Cardiac muscle cell (in vitro differentiated cells and primary cell): ENCODE measurements at regions not wholly inside any gene's neighbourhood (a gene's known extent, or its start where the extent isn't known, plus 50 kb on each side); places are given as distances from the start of the nearest gene placed in this dataset.

Experiments
- DNase-seq, 2 donors: peaks; one replicate each; pipeline versions ENCODE4 v3.0.0 to v3.0.0-alpha.2; 2010 to 2017; ENCODE audit warnings: low read depth in 1 of 2, low spot score in 1 of 2
- H3K27ac ChIP-seq: fragments of 200-600 bp; sonication (generic); 2 replicates; pipeline ENCODE4 v1.5.1; 2016
- H3K27me3 ChIP-seq: fragments of 200-600 bp; sonication (generic); 2 replicates; pipeline ENCODE4 v1.6.0; 2016; ENCODE audit warnings: control low read depth
- H3K36me3 ChIP-seq: fragments of 200-600 bp; sonication (generic); 2 replicates; pipeline ENCODE4 v1.5.1; 2016; ENCODE audit warnings: control low read depth
- H3K4me1 ChIP-seq: fragments of 200-600 bp; sonication (generic); 2 replicates; pipeline ENCODE4 v1.8.1; 2017; ENCODE audit warnings: low read depth, mild to moderate bottlenecking, mixed run types
- H3K4me3 ChIP-seq: fragments of 200-600 bp; sonication (generic); 2 replicates; pipeline ENCODE4 v1.5.1; 2016; ENCODE audit warnings: mild to moderate bottlenecking
- H3K9me3 ChIP-seq: fragments of 200-600 bp; sonication (generic); 2 replicates; pipeline ENCODE4 v1.5.1; 2017; ENCODE audit warnings: low read depth, mild to moderate bottlenecking, control low read depth
- CTCF ChIP-seq: IDR thresholded peaks from 2 replicates; pipeline ENCODE4 v1.5.1; 2012; ENCODE audit warnings: low read depth, mild to moderate bottlenecking, low read length

DNA sequence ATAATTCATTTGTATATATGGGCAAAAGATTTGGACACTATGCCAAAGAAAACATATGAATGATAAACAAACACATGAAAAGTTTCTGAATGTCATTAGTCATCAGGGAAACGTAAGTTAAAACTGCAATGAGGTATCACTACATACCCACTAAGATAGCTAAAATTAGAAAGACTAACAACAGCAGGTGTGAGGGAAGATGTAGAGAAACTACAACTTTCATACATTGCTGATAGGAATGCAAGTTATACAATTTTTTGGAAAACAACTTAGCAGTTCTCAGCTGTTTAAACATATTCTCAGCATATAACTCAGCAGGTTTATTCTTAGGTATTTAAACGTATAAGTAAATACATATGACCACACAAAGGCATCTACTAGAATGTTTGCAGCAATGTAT lies 563.5 kb upstream of the KLHL29 start:
- no peak overlapping the region for H3K27ac ChIP-seq
- H3K4me3 ChIP-seq = no peak overlapping the region
- H3K9me3 ChIP-seq = no peaks in the 10 kb centered on the region
- no peak for TF ChIP-seq CTCF
- H3K36me3 ChIP-seq = no peaks in the 10 kb centered on the region
- H3K4me1 ChIP-seq = no peaks in the 10 kb centered on the region
- no peaks in the 10 kb centered on the region for H3K27me3 ChIP-seq
- DNase-seq = no peak

- H3K36me3 ChIP-seq = no peaks in the 10 kb centered on the region
Measured at GRCh38 chr2:22822835-22823234, 562.1 kb upstream of the KLHL29 start.

GRCh38 chr2:22824618-22825017 lies 560.4 kb upstream of the KLHL29 start:
- Histone ChIP-seq H3K4me3 (no peak overlapping the region), H3K9me3 (no peaks in the 10 kb centered on the region), H3K27me3 (no peaks in the 10 kb centered on the region), H3K36me3 (no peaks in the 10 kb centered on the region), H3K27ac (no peak overlapping the region), H3K4me1 (no peaks in the 10 kb centered on the region)
- DNase-seq = no peak
- no peak for TF ChIP-seq CTCF

More at GRCh38 chr2:22822835-22823234, 562.1 kb upstream of the KLHL29 start:
- no peak for DNase-seq
- TF ChIP-seq CTCF = no peak
- Histone ChIP-seq H3K4me3 (no peak overlapping the region), H3K9me3 (no peaks in the 10 kb centered on the region), H3K4me1 (no peaks in the 10 kb centered on the region), H3K27ac (no peak overlapping the region), H3K27me3 (no peaks in the 10 kb centered on the region)

- DNase-seq = no peak
- H3K4me1 ChIP-seq = no peaks in the 10 kb centered on the region
- no peaks in the 10 kb centered on the region for H3K36me3 ChIP-seq
- no peaks in the 10 kb centered on the region for H3K27me3 ChIP-seq
- no peak overlapping the region for H3K27ac ChIP-seq
- no peak overlapping the region for H3K4me3 ChIP-seq
- no peaks in the 10 kb centered on the region for H3K9me3 ChIP-seq
- TF ChIP-seq CTCF = no peak
Measured at GRCh38 chr2:22826703-22827102, 558.3 kb upstream of the KLHL29 start.

- no peak for DNase-seq
- no peak overlapping the region for H3K4me3 ChIP-seq
- no peak overlapping the region for H3K27ac ChIP-seq
- no peaks in the 10 kb centered on the region for H3K27me3 ChIP-seq
- no peaks in the 10 kb centered on the region for H3K9me3 ChIP-seq
- TF ChIP-seq CTCF = no peak
- H3K36me3 ChIP-seq = no peaks in the 10 kb centered on the region
- H3K4me1 ChIP-seq = no peaks in the 10 kb centered on the region
Measured at GRCh38 chr2:22829791-22830190, 555.2 kb upstream of the KLHL29 start.

GRCh38 chr2:22832196-22832595 lies 552.8 kb upstream of the KLHL29 start:
- Histone ChIP-seq H3K27me3 (no peaks in the 10 kb centered on the region), H3K9me3 (no peaks in the 10 kb centered on the region), H3K36me3 (no peaks in the 10 kb centered on the region), H3K4me1 (no peaks in the 10 kb centered on the region), H3K4me3 (no peak overlapping the region), H3K27ac (no peak overlapping the region)
- DNase-seq = no peak
- no peak for TF ChIP-seq CTCF
